Trophoblast cell (in vitro differentiated cells and primary cell): ENCODE measurements at regions not wholly inside any gene's neighbourhood (a gene's known extent, or its start where the extent isn't known, plus 50 kb on each side); places are given as distances from the start of the nearest gene placed in this dataset.

Experiments
- DNase-seq, 2 donors: peaks; one replicate each; pipeline ENCODE4 v3.0.0-alpha.2; 2016
- H2AFZ ChIP-seq: 2 replicates; pipeline ENCODE4 v1.6.1; 2013; ENCODE audit warnings: low read length, moderate library complexity, mild to moderate bottlenecking; ENCODE audit not compliant: insufficient read depth, poor library complexity
- H2AK5ac ChIP-seq: 2 replicates; pipeline ENCODE4 v1.6.1; 2013; ENCODE audit warnings: mild to moderate bottlenecking, low read length
- H2BK120ac ChIP-seq: 2 replicates; pipeline ENCODE4 v1.6.1; 2013; ENCODE audit warnings: low read length, mild to moderate bottlenecking, moderate library complexity; ENCODE audit not compliant: insufficient read depth, poor library complexity
- H2BK12ac ChIP-seq: 2 replicates; pipeline ENCODE4 v1.6.1; 2013; ENCODE audit warnings: mild to moderate bottlenecking, low read length, moderate library complexity
- H2BK5ac ChIP-seq: 2 replicates; pipeline ENCODE4 v1.6.1; 2013; ENCODE audit warnings: low read length, low read depth, moderate library complexity, mild to moderate bottlenecking; ENCODE audit not compliant: poor library complexity
- H3K14ac ChIP-seq: 2 replicates; pipeline ENCODE4 v1.6.1; 2013; ENCODE audit warnings: mild to moderate bottlenecking, low read length
- H3K18ac ChIP-seq: 2 replicates; pipeline ENCODE4 v1.6.1; 2013; ENCODE audit warnings: mild to moderate bottlenecking, low read length
- H3K23ac ChIP-seq: 2 replicates; pipeline ENCODE4 v1.6.1; 2013; ENCODE audit warnings: low read length
- H3K27ac ChIP-seq: 2 replicates; pipeline ENCODE4 v1.5.1; 2013; ENCODE audit warnings: low read depth, mild to moderate bottlenecking, inconsistent platforms, low read length, moderate library complexity
- H3K27me3 ChIP-seq: 2 replicates; pipeline ENCODE4 v1.6.1; 2013; ENCODE audit warnings: inconsistent platforms, mild to moderate bottlenecking, low read length, moderate library complexity; ENCODE audit not compliant: insufficient read depth
- H3K36me3 ChIP-seq, 2 experiments: 1 replicate in 1 of 2; 2 replicates in 1 of 2; pipeline ENCODE4 v1.6.1; 2013; ENCODE audit warnings: low read length in 2 of 2, mild to moderate bottlenecking in 2 of 2, moderate library complexity in 1 of 2; ENCODE audit not compliant: insufficient read depth in 2 of 2, control insufficient read depth in 1 of 2
- H3K4ac ChIP-seq: 2 replicates; pipeline ENCODE4 v1.6.1; 2013; ENCODE audit warnings: low read depth, mild to moderate bottlenecking, low read length, moderate library complexity
- H3K4me1 ChIP-seq, 2 experiments: 1 replicate in 1 of 2; 2 replicates in 1 of 2; pipeline ENCODE4 v1.6.1; 2013; ENCODE audit warnings: low read length in 2 of 2, mild to moderate bottlenecking in 2 of 2, moderate library complexity in 1 of 2; ENCODE audit not compliant: insufficient read depth in 2 of 2, control insufficient read depth in 1 of 2
- H3K4me2 ChIP-seq: 2 replicates; pipeline ENCODE4 v1.6.1; 2013; ENCODE audit warnings: inconsistent platforms, mild to moderate bottlenecking, low read length, moderate library complexity
- H3K4me3 ChIP-seq: 2 replicates; pipeline ENCODE4 v1.5.1; 2013; ENCODE audit warnings: mild to moderate bottlenecking, low read depth, low read length, inconsistent platforms
- H3K79me1 ChIP-seq: one replicate; pipeline ENCODE4 v1.6.1; 2013; ENCODE audit warnings: low read length
- H3K79me2 ChIP-seq: 2 replicates; pipeline ENCODE4 v1.6.1; 2013; ENCODE audit warnings: low read length, mild to moderate bottlenecking; ENCODE audit not compliant: control insufficient read depth, insufficient read depth, poor library complexity
- H3K9ac ChIP-seq: 2 replicates; pipeline ENCODE4 v1.6.1; 2013; ENCODE audit warnings: mild to moderate bottlenecking, low read length
- H3K9me3 ChIP-seq: 2 replicates; pipeline ENCODE4 v1.6.1; 2013; ENCODE audit warnings: low read depth, mild to moderate bottlenecking, control low read depth, inconsistent platforms, low read length; ENCODE audit not compliant: insufficient read depth
- H4K12ac ChIP-seq: 2 replicates; pipeline ENCODE4 v1.6.1; 2013; ENCODE audit warnings: low read depth, mild to moderate bottlenecking, low read length, moderate library complexity
- H4K8ac ChIP-seq: 2 replicates; pipeline ENCODE4 v1.6.1; 2013; ENCODE audit warnings: low read depth, mild to moderate bottlenecking, low read length, moderate library complexity
- H4K91ac ChIP-seq: one replicate; pipeline ENCODE4 v1.6.1; 2013; ENCODE audit warnings: low read depth, mild to moderate bottlenecking, low read length, moderate library complexity
- WGBS: extraction: QIAGEN DNeasy Blood & Tissue Kit; methylation state at CpG from one replicate; pipeline ENCODE4 v1.1.7; 2013; ENCODE audit warnings: missing lambda C conversion rate; ENCODE audit not compliant: insufficient read length, insufficient coverage; ENCODE audit errors: extremely low coverage; 5-methylcytosine and 5-hydroxymethylcytosine counted together

GRCh38 chr17:72510351-72511016 lies 389.7 kb downstream of the SOX9 start:
- Histone ChIP-seq H4K12ac (no peak overlapping the region), H3K79me1 (peaks cover under 1% of the 10 kb centered on the region), H4K91ac (no peak overlapping the region), H3K23ac (no peak overlapping the region), H3K27me3 (no peaks in the 10 kb centered on the region), H3K9me3 (no peaks in the 10 kb centered on the region), H3K4me2 (no peak overlapping the region), H2BK120ac (no peak overlapping the region), H2AK5ac (no peak overlapping the region), H3K79me2 (no peaks in the 10 kb centered on the region), H3K9ac (no peak overlapping the region), H3K4me3 (no peak overlapping the region), H3K18ac (no peak overlapping the region), H4K8ac (no peak overlapping the region), H3K14ac (no peak overlapping the region), H2AFZ (no peak overlapping the region), H3K36me3 (no peaks in the 10 kb centered on the region), H3K27ac (no peak overlapping the region), H3K4ac (no peak overlapping the region), H2BK12ac (no peak overlapping the region), H2BK5ac (no peak overlapping the region), H3K4me1 (peaks cover 0 to 1% of the 10 kb centered on the region in 2 experiments)
- WGBS, result no CpG with 5 or more reads among the region's 3 CpGs
- no peak for DNase-seq

DNA sequence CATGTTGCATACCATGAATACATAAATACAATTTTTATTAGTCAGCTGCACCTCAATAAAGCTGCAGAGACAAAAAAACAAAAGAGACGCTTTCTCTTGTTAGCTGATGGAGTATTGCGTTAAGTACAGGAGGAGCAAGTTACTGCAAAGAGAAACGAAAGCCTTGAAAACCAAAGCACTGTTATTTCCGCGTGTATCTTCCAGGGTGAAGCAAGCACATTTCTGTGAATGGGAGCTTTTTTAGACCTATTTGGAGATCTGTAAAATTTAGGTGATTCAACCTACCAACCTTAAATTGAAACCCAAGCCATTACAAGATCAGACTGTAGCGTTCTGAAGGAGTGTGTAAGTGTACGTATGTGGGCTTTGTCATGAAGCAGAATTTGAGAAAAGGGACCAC lies 390.4 kb downstream of the SOX9 start:
- H2AFZ ChIP-seq, result no peak overlapping the region
- no peak overlapping the region for H4K91ac ChIP-seq
- WGBS, result no CpG with 5 or more reads among the region's 7 CpGs
- no peak overlapping the region for H2AK5ac ChIP-seq
- H2BK12ac ChIP-seq, result no peak overlapping the region
- H2BK5ac ChIP-seq, result no peak overlapping the region
- no peak overlapping the region for H3K14ac ChIP-seq
- no peak overlapping the region for H3K4ac ChIP-seq
- peaks cover 3% of the 10 kb centered on the region for H3K79me1 ChIP-seq
- no peaks in the 10 kb centered on the region for H3K36me3 ChIP-seq
- peaks cover 0 to 8% of the 10 kb centered on the region in 2 experiments for H3K4me1 ChIP-seq
- no peak overlapping the region for H3K9ac ChIP-seq
- H2BK120ac ChIP-seq, result no peak overlapping the region
- H3K9me3 ChIP-seq, result no peaks in the 10 kb centered on the region
- H3K18ac ChIP-seq, result no peak overlapping the region
- H3K23ac ChIP-seq, result no peak overlapping the region
- no peak overlapping the region for H4K8ac ChIP-seq
- no peak overlapping the region for H3K4me3 ChIP-seq
- H3K4me2 ChIP-seq, result no peak overlapping the region
- H3K27ac ChIP-seq, result no peak overlapping the region
- H3K79me2 ChIP-seq, result no peaks in the 10 kb centered on the region
- no peak for DNase-seq
- no peaks in the 10 kb centered on the region for H3K27me3 ChIP-seq
- H4K12ac ChIP-seq, result no peak overlapping the region

DNA sequence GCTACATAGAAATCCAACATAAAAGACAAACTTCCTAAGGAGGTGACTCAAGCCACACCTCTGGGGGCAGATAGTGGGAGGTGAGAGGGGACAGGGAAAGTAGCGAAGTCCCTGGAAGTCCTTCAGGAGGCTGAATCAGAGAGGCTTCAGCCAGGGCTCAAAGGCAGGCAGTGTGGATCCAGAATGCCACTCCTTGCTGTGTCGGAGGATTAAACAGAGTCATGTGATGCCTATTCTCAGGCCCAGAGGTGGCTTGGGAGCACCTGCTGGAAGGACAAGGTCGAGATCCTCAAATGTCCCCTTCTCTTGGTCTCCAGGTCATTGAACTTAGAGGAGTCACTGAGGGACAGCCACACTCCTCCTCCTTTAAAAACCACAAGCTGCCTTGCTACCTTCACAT lies 391.1 kb downstream of the SOX9 start:
- Histone ChIP-seq H3K79me1 (peaks cover 5% of the 10 kb centered on the region), H2BK5ac (no peak overlapping the region), H3K9ac (no peak overlapping the region), H2AFZ (no peak overlapping the region), H3K4me3 (no peak overlapping the region), H3K4me1 (peaks cover 4 to 11% of the 10 kb centered on the region in 2 experiments), H3K27me3 (no peaks in the 10 kb centered on the region), H4K91ac (no peak overlapping the region), H3K36me3 (no peaks in the 10 kb centered on the region), H4K12ac (no peak overlapping the region), H3K23ac (no peak overlapping the region), H3K18ac (no peak overlapping the region), H2AK5ac (no peak overlapping the region), H3K79me2 (no peaks in the 10 kb centered on the region), H3K4ac (no peak overlapping the region), H2BK12ac (no peak overlapping the region), H4K8ac (no peak overlapping the region), H2BK120ac (no peak overlapping the region), H3K27ac (no peak overlapping the region), H3K4me2 (no peak overlapping the region), H3K14ac (no peak overlapping the region), H3K9me3 (no peaks in the 10 kb centered on the region)
- no peak for DNase-seq
- no CpG with 5 or more reads among the region's 3 CpGs for WGBS

DNA sequence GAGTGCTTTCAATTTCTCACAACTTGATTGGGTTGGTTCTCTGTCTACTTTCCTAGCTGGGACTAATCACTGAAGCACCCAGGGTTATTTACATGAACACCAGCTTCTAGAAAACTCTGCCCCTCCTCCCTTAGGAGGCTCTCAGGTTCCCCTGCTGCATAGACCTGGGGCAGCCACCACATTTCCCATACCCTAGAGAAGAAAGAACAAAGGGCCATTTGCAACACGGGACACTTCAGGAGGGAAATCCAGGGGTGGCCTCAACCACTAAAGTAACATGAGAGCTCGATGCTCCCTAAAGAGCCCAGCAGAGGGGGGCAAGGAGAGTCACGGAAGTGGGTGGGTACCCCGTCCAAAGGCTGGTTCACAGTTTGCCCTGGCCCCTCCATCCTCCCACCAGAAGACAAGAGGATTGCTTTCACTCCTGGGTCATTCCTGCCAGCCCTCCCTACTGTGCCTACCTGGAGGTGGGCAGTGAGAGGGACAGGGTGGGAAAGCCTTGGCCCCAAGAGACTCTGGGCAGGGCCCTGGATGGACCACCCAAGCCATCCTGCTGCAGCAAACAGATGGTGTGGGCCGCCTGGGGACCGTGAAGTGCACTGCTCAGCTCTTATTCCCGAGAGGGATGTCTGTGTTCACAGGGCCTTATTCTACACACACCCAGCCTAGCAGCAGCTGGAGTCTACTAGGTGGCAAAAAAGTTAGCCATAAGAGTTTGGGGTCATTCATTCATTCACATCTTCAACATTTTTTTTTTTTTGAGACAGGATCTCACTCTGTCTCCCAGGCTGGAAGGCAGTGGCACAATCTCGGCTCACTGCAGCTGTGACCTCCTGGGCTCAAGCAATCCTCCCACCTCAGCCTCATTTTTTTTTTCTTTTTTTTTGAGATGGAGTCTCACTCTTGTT lies 392.1 kb downstream of the SOX9 start:
- no peak for DNase-seq
- H4K91ac ChIP-seq, result no peak overlapping the region
- no CpG with 5 or more reads among the region's 8 CpGs for WGBS

More for the DNA sequence above, 392.1 kb downstream of the SOX9 start:
- Histone ChIP-seq H3K79me1 (peaks cover 6% of the 10 kb centered on the region), H3K4me3 (peak overlapping the region; percentile 23), H2AK5ac (no peak overlapping the region), H4K12ac (no peak overlapping the region), H3K23ac (no peak overlapping the region), H3K27me3 (no peaks in the 10 kb centered on the region), H4K8ac (no peak overlapping the region), H3K18ac (no peak overlapping the region), H3K4me2 (no peak overlapping the region), H3K36me3 (no peaks in the 10 kb centered on the region), H3K4ac (no peak overlapping the region), H3K27ac (no peak overlapping the region), H2AFZ (no peak overlapping the region), H3K79me2 (no peaks in the 10 kb centered on the region), H2BK5ac (no peak overlapping the region), H2BK12ac (peak overlapping the region; percentile 73), H3K9me3 (no peaks in the 10 kb centered on the region), H2BK120ac (no peak overlapping the region), H3K4me1 (peaks cover 7 to 15% of the 10 kb centered on the region in 2 experiments), H3K9ac (no peak overlapping the region), H3K14ac (no peak overlapping the region)
